Activated CD8-positive, alpha-beta memory T cell treated with anti-CD3 and anti-CD28 coated beads, Interleukin-2, amount 50 U/mL, for 4 hours (primary cell): ENCODE measurements at regions not wholly inside any gene's neighbourhood (a gene's known extent, or its start where the extent isn't known, plus 50 kb on each side); places are given as distances from the start of the nearest gene placed in this dataset.
A peak's percentile ranks its signal among the peaks of the same experiment; 100 is the strongest.

Experiments
- DNase-seq: peaks from one replicate; pipeline ENCODE4 v3.0.0-alpha.2; 2020

DNA sequence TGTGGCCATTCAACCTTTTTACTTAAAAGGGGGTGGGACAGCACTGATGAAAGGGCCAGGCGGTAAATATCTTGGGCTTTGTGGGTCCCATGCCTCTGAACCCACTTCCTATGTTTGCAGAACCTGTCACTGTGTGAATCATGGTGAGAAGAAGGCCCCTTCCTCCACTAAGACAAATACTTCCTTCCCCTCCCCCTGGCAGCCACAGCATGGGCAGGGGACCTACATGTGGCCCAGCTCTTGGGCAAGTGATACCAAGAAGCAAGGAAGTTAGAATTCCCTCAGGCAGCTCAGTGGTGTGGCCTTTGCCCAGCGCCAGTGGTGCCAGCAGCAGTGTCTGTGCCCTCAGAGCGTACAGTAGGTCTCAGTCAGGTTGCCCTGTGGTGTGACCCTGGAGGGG lies 168.6 kb downstream of the TRIM33 start:
- peak; percentile 46 for DNase-seq

DNA sequence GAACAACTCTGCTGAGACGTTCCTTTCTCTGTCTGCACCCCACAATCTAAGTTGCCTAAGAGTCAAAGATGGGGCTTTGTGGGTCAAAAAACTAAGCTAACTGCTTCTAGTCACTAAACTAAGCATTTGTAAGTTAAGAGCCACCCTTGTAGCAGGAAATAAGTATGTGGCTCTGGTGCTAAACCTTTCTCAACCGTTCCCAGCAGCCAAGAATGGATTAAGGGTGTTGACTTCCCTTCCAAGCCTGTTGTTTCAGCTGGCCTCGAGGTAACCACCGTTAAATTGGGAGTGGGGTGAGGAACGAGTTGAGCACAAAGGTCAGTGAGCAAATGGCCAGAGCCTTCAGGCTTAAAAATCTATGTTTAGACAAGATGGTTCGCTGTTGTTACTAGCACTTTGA lies 169.1 kb downstream of the TRIM33 start:
- DNase-seq: no peak

DNA sequence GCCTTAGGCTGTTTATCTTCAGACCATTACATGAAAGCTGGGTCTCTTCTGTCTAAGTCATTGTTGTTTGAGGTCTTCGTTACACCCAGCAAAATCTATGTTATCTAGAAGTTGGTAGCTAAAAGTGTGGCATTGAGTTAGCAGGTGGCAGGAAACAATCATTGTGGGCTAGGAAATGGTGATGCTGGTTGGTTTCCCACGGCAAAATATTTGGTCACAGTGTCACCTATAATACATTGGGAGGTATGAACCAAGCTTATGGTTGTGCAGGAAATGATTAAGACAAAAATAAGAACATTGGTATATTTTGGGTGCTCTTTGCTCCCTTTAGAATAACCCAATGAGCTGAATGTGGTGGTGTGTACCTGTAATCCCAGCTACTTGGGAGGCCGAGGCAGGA lies 169.7 kb downstream of the TRIM33 start:
- DNase-seq: peak; percentile 38

DNA sequence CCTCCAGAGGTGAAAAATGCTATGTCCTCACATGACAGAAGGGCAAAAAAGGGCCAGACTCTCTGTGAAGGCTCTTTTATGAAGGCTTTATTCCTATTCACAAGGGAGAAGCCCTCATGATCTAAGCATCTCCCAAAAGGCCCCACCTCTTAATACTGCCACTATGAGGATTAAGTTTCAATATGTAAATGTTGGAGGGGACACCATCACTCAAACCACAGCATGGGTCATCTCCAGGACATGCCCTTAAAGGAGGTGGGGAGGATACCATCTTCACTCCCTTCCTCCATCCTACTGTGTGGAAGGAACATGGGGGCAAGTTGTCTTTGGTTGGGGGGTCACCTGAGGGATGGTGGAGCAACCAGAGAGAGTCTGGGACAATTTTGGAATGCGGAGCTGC lies 170.1 kb downstream of the TRIM33 start:
- no peak for DNase-seq

DNA sequence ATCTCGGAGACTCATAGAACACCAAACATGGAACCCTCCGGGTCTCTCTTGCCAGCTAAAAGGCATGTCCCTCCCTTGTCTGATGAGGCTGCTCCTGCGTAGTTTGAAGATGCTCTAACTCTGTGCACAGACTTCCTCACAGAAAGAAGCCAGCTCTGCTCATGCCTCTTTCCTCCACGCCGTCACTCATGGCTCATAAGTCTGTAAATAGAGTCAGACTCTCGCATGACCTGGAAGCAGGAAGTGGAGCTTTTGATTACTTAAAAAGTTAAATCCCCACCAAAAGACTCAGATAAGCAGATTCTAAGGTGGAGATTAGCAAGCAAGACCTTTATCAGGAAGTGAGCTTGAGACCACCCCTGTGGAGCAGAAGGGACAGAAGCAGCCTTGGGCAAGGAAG lies 171.6 kb downstream of the TRIM33 start:
- DNase-seq: no peak

DNA sequence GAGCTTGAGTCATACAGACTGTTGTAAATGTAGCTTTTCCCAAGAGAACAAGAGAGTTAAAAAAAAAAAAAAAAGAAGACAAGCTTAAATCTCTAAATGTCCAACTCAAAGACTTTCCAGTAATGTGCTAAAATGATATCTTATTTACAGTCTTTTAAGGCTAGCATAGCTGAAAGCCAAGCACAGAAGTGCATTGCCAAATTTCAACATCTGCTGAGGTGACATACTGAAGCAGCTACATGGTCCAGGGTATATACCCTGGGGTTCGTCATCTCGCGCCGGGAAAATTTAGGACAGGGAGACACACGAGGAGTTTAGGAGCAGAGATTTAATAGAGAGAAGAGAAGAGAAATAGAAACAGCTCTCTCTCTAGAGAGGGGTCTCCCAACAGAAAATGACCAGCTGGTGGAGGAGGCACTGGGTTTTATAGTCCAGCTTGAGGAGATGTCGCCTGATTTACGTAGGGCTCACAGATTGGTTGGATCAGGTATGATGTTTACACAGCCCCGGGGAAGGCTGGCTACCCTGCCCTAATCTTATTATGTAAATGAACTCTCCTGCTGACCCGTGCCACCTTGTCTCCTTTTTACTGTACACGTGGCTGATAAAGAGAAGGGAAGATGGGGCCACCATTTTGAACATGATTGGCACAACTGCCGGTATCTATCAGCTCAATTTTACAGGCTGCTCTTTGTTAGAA lies 172.7 kb downstream of the TRIM33 start:
- no peak for DNase-seq

DNA sequence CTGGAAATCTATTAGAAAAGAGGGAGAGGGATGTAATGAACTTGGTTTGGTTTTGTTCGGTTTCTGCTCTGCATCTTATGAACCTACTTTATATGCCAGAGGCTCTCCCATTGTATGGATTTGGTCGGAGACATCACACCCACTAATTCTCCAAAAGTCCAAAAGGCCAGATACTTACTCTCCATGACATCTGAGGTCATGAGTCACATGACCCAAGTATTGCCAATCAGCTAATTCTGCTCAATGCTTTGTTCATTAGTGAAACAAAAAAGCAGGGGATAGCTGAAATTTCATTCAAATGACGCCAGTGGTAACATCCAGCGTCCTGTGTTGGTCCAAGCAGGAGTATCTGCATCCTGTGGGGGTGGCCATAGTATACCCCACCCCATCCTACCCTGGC lies 173.6 kb downstream of the TRIM33 start:
- DNase-seq: no peak

DNA sequence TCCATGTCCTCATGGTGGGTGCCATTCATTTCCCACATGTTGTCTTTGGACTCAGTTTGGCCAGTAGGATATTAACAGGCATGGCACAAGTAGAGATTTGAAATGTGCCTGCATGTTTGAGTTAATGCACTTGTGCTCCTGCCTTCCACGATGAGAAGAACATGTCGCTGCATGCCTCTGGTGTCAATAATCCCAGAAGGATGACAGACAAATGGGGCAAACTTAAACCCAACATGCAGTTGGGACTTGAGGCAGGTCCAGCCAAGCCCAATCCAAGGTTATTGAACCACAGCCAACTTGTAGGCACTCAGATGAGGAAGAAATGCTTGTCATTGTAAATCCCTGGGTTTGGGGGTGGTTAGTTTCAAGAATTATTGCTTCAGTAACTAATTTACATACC lies 174.6 kb downstream of the TRIM33 start:
- no peak for DNase-seq

DNA sequence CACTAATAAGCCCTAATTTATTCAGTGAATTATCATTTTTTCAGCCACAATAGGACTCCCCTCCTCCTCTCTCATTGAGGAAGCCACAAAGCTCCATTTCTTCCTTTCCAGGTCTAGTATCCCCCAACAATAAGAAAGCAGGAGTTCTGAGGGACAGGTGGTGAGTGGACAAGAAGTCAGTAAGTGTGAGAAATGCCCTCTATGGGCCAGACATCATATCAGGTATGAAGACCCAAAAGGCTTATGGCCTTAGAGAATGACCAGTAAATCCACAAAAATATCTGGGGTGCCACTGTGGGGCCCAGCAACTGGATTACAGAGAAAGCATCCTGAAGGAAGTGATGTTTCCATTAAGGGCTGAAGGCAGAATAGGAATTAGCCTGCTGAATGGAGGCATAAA lies 175.7 kb downstream of the TRIM33 start:
- DNase-seq: no peak

DNA sequence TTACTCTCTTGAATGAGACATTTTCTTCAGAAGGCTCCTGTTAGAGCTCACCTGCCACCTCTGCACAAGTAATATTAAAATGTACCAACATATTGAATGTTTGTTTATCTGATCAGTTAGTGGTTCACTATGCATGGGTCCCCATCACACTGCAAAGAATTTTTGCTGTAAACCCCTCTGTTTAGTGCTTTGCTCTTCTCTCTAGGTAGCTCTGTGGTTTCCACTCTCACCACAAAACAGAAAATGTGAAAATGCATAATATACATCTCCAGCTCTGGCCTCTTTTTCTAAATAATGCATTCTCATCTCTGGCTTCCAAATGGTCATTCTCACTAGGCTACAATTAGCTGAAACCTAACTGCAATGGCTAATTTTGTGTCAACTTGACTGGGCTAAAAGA lies 176.7 kb downstream of the TRIM33 start:
- no peak for DNase-seq

DNA sequence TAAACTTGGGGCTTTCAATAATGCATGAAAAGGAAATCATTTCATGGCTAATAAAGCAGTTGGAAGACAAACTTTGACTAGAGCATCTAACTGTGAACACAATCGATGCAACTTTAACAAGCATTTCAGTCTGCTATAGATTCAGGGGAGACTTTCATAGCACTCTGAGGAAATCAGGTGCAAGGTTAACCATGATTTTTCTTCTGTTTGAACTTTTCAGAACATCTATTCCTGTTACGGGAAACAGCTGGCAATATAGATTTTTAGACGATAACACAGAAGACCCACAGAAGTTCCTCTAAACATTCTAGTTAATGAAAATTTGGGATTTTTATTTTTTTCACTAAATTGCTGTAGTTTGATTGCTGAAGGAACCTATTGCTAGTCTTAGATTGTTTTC lies 177.3 kb downstream of the TRIM33 start:
- no peak for DNase-seq

DNA sequence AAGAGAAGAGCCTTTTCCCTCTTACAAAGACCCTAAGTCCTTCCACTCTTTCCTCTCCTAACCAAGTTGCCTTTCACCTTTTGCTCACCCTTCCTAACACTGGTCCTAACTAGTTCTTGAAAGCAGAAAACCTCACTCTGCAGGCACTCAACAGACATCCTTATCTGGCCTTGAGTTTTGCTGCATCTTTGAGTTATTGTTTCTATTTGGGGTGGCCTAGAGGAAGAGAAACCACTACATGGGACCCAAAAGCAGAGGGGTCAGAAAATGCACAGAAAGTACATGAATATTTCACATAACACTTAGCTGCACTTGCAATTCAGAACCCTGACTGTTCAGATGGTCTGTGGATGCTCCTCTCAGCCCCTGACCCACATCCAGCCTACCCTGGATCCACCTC lies 178.3 kb upstream of the SYT6 start:
- DNase-seq: no peak

DNA sequence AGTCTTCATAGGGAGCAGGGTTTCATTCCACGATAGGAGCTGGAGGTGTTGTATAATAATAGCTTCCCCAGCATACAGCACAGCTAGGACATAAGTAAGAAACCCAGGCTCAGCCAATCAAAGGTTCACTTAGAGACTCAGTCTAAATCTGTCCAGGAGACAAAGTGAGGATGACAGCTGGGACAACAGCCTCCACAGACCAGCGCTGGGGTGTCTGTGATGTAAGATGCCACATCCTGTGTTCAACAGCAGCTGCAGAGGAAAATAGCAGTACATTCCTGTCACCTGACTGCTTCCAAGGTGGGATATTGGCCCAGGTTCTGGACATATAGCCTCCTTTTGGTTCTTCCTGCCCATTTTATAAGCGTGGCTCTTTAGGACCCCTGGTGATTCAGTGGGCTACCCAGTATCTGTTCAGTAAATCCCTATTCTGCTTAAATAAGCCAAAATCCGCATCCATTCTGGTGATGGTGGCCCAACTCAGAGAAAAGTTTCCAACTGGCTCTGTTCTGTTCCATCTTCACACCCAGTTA lies 176.8 kb upstream of the SYT6 start:
- DNase-seq: no peak

DNA sequence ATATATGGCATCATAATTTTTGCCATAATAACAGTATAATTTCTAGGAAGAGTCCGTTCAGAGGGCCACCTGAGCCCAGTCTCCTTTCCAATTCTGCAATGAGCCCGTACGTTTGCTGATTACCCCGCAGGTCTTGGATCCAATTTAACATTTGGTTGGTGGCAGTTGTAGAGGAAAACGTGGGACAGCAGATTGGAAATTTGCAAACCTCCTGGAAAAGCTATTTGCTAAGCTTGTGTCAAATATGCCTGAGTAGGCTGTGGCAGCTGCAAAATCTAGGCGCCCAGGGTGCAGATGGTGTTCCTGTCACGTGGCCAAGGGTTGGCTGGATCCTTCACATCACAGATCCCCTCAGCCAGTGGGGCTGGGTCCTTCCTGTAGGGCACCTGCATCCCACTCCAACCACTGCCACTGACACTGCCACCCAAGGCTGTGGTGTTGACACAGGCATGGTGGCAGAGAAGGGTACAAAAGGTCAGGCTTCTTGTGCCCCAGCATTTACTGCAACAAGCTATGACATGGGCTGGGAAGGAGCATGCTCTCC lies 174.8 kb upstream of the SYT6 start:
- no peak for DNase-seq

DNA sequence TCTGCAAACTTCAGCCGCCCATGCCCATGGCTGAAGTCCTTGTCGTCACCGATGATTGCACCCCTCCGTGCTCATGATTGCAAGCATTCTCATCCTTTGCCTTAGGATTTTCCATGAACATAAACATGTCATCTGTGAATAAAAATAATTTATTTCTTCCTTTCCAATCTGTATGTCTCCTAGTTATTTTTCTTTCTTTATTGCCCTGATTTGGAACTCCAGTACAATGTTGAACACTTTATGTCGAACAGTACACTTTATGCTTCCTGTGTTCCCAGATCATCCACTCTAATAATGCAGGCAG lies 170.9 kb upstream of the SYT6 start:
- no peak for DNase-seq

DNA sequence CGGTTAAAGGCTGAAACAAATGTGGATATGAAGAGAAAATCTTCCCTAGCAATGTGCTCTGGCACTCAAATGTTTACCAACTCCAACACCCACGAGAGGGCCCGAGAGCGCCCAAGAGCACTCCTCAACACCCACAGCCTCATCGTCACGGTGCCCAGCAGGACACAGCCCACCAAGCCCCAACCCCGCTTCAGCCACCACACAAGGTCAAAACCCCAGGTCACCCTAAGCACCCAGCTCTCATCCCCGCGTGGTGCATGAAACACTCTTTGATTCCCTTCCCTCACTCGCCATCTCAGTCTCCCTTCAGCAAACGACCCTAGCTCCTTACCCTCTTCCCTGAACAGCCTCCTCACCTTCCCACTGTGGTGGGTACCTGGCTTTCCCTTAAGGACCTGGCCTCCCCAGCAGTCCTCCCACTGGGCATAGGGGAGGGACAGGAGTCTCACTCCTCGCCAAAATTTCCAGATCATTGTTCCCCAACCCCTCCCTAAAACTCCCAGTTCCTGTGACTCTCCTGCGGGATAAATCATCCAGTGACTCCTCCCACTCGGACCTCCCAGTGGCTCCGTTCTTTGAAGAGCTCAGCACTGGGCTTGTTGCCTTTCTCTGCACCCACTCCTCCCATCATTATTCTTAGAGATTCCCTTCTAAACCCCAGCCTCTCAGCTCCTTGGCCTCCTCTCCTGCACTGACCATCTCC lies 170.4 kb upstream of the SYT6 start:
- no peak for DNase-seq

DNA sequence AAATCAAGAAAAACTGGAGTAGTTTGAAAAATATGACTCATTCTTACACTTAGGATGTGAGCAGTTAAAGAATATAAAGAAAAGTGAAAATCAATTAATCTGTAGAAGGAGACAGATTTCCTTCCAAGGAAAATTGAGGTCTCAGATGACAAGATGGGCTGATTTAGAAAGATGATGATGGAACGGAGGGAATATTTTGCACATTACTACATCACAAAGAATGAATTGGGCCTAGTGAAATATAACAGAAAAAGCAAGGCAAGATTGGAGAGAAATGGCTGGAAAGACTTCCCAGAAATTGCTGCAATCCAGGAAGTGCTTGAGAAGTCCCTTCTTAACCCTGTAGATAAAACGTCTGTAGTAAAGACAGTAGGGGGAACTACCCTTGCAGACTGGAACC lies 169.1 kb upstream of the SYT6 start:
- DNase-seq: no peak

DNA sequence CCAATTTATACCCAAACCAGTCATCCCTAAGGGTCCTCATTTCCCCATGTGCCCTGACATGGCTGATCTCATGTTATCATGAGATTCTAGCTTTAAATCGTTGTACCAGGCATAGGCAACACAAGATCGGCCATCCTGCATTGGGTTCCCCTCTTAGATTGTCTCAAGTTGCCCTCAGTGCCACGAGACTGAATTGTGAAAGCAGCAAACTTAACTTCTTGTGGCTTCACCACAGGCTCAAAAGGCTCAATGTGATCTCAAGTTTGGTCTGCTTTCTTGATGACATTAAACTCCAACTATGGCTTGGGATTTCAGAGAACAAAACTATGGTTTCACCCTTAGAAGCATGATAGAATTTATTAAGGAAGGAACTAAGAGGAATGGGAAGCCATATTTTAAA lies 168.5 kb upstream of the SYT6 start:
- DNase-seq: no peak

DNA sequence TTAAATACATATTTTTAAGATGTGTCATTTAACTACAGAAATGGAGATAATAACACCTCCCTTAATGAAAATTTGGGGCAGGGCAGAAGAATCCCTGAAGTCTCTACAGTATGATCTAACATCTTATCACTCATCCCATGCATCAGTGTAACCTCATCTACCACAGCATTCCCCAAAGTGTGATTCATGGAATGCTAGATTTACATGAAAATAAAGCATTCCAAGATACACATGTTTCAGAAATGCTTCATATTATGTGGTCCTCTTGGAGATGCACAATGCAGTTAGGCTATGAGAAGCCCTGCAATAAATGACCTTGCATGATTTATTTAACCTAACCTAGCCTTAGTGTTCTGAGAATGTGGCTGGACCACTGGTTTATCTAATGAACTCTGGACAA lies 166.9 kb upstream of the SYT6 start:
- no peak for DNase-seq

DNA sequence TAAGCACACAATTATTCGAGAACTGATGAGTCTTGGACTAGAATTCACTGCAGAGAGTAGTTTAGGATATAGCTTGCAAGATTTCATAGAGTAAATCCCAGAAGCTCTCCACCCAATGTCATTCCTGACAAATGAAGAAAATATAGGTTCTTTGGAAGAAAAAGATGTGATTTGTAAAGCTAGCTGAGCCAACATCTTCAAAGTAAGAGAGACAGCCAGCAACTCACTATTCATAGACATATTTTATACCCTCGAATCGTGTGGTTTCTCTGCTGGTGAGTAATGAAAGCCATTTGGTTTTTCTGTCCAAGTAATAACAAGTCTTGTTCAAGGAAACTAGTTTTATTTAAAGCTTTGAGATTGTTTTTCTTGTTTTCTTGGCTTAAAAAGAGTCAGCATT lies 165.7 kb upstream of the SYT6 start:
- no peak for DNase-seq

DNA sequence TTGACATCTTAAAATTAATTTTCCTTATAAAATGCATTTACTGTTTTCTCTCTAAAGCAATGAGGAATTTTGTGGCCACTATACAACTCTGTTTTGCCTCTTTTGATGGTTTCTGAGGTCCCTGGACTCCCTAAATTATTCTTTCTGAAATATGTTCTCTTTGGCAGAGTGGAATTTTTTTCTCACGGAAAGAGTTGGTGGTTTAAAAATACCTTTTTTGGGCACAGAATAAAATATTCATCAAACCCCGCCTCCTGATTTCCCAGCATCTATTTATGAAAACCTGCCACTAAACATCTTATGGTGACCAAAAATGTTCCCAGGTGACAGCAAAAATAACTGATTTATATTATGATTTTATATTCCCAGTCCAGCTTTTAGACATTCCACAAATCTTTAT lies 165.3 kb upstream of the SYT6 start:
- no peak for DNase-seq

DNA sequence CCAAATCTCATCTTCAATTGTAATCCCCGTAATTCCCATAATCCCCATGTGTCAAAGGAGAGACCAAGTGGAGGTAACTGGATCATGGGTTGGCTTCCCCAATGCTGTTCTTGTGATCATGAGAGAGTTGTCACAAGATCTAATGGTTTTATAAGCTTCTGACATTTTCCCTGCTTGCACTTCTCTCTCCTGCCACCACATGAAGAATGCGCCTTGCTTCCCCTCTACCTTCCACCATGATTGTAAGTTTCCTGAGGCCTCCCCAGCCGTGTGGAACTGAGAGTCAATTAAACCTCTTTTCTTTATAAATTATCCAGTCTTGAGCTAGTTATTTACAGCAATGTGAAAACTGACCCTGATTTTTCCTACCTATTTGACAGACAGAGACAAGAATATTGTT lies 162.5 kb upstream of the SYT6 start:
- no peak for DNase-seq

DNA sequence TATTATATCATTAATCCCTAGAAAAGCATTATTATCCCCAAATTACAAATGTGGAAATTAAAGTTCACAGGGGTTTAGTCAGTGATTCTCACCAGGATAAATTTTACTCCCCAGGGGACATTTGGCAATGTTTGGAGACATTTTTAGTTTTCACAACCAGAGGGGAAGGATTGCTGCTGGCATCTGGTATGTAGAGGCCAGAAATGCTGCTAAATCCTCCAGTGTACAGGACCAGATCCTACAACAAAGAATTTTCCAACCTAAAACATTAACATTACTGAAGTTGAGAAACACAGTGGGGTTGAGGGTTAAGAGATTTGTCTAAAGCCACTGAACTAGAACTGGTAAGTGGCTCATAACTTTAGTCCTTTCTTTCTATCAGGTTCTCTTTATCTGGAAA lies 162.0 kb upstream of the SYT6 start:
- no peak for DNase-seq

DNA sequence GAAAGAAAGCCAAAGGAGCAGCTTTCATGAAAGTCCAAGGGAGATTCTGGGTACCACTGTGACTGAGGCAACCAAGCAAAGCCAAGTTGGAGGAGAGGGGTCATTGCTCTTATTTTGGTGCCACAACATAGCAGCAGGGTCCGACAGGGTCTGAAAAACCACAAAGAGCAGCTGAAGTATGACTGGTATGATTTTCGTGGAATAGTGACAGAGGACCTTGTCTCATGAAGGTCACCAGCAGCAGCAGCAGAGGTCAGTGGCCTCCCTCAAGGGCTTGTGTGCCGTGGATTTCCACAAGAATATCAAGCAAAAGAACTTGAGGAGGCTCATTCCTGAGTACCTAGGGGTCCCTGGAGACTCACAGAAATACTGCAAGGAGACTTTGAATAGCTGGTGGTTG lies 160.9 kb upstream of the SYT6 start:
- DNase-seq: no peak

DNA sequence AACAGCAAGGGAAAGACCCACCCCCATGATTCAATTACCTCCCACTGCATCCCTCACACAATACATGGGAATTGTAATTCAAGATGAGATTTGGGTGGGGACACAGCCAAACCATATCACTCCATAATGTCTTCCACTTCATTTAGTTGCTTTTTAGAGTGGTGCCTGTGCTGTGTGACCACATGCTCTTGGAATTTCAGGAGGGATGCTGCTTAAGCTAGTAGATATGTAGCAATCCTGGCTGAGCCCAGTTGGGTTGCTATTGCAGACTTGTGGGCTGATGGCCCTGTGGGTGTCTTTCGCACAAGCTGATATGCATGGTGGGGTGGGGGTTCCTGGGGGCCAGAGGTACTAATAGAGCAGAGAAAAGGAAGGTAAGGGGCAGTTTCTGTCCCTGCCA lies 160.4 kb upstream of the SYT6 start:
- DNase-seq: no peak
